H1 (cell line): ENCODE measurements at regions not wholly inside any gene's neighbourhood (a gene's known extent, or its start where the extent isn't known, plus 50 kb on each side); places are given as distances from the start of the nearest gene placed in this dataset.

Experiments
- CTCF ChIA-PET: fragments of 300-600 bp; sonication (Branson Sonifier 250); formaldehyde crosslinking; loops from one replicate; lab custom pipeline; 2021; ENCODE audit not compliant: partially characterized antibody; lab: Charles Lee
- POLR2A ChIA-PET: fragments of 300-600 bp; sonication (Branson Sonifier 250); formaldehyde crosslinking; loops from one replicate; lab custom pipeline; 2021; ENCODE audit warnings: inconsistent platforms; ENCODE audit not compliant: partially characterized antibody; lab: Charles Lee
- DNase-seq, 2 experiments: peaks; one replicate each; pipeline versions ENCODE4 v3.0.0 to v3.0.0-alpha.2; 2010 to 2022; ENCODE audit warnings: low spot score in 2 of 2, low read depth in 1 of 2, mixed read lengths in 1 of 2
- FAIRE-seq: peaks from 2 replicates; lab custom pipeline; 2011; peaks lifted over from hg19 to GRCh38; lab: Jason Lieb, UNC
- H2AFZ ChIP-seq: 2 replicates; pipeline ENCODE4 v1.8.1; 2012; ENCODE audit warnings: low read length, inconsistent platforms
- H2AK5ac ChIP-seq: 2 replicates; pipeline ENCODE4 v1.6.1; 2013; ENCODE audit warnings: low read depth, low read length
- H2BK120ac ChIP-seq: replicated peaks from 2 replicates; pipeline ENCODE3; 2013; ENCODE audit warnings: low read depth, low read length, inconsistent platforms
- H2BK12ac ChIP-seq: 2 replicates; pipeline ENCODE4 v1.6.1; 2013; ENCODE audit warnings: low read depth, low read length
- H2BK15ac ChIP-seq: 2 replicates; pipeline ENCODE4 v1.6.1; 2013; ENCODE audit warnings: low read length
- H2BK20ac ChIP-seq: 2 replicates; pipeline ENCODE4 v1.6.1; 2013; ENCODE audit warnings: low read length
- H2BK5ac ChIP-seq: 2 replicates; pipeline ENCODE4 v1.6.1; 2013; ENCODE audit warnings: low read depth, low read length
- H3K14ac ChIP-seq: 2 replicates; pipeline ENCODE4 v1.6.1; 2013; ENCODE audit warnings: inconsistent platforms; ENCODE audit not compliant: insufficient read length
- H3K18ac ChIP-seq: 2 replicates; pipeline ENCODE4 v1.6.1; 2013; ENCODE audit warnings: low read length; ENCODE audit errors: extremely low read depth
- H3K23ac ChIP-seq: 2 replicates; pipeline ENCODE4 v1.6.1; 2013; ENCODE audit warnings: inconsistent platforms; ENCODE audit not compliant: insufficient read length
- H3K23me2 ChIP-seq: 2 replicates; pipeline ENCODE4 v1.6.1; 2013; ENCODE audit warnings: low read depth, low read length
- H3K27ac ChIP-seq: 2 replicates; pipeline ENCODE4 v1.6.1; 2011; ENCODE audit warnings: low read depth, low read length, inconsistent platforms
- H3K27me3 ChIP-seq, 4 experiments: replicated peaks in 1 of 4; 1 replicate in 1 of 4; 2 replicates in 3 of 4; pipeline versions ENCODE4 v1.6.1 to v1.8.1; 2011 to 2013; ENCODE audit warnings: low read length in 3 of 4, mild to moderate bottlenecking in 3 of 4, inconsistent platforms in 2 of 4, mixed read lengths in 2 of 4, moderate library complexity in 1 of 4; ENCODE audit not compliant: control insufficient read depth in 3 of 4, insufficient read depth in 3 of 4; ENCODE audit errors: extremely low read depth in 1 of 4
- H3K36me3 ChIP-seq, 4 experiments: 2 replicates each; pipeline versions ENCODE4 v1.6.1 to v1.8.1; 2011 to 2013; ENCODE audit warnings: mild to moderate bottlenecking in 4 of 4, low read length in 3 of 4, moderate library complexity in 2 of 4, control low read depth in 1 of 4, inconsistent platforms in 1 of 4; ENCODE audit not compliant: insufficient read depth in 4 of 4, control insufficient read depth in 2 of 4
- H3K4ac ChIP-seq: replicated peaks from 2 replicates; pipeline ENCODE3; 2013; ENCODE audit warnings: low read length, low read depth, mixed read lengths, inconsistent platforms; ENCODE audit not compliant: insufficient read length
- H3K4me1 ChIP-seq, 4 experiments: replicated peaks in 1 of 4; 1 replicate in 1 of 4; 2 replicates in 3 of 4; pipeline versions ENCODE4 v1.6.1 to v1.8.1; 2011 to 2013; ENCODE audit warnings: low read length in 3 of 4, inconsistent platforms in 2 of 4, mixed read lengths in 1 of 4; ENCODE audit not compliant: insufficient read depth in 4 of 4, control insufficient read depth in 3 of 4
- H3K4me2 ChIP-seq, 2 experiments: 2 replicates each; pipeline versions ENCODE4 v1.6.1 to v1.8.1; 2011 to 2013; ENCODE audit warnings: low read depth in 2 of 2, low read length in 2 of 2, control low read depth in 1 of 2, inconsistent platforms in 1 of 2, mild to moderate bottlenecking in 1 of 2; ENCODE audit not compliant: insufficient read depth in 1 of 2
- H3K4me3 ChIP-seq, 4 experiments: fragments of 200-600, 300-600 bp in 1 of 4; sonication (generic), shearing (Covaris generic), sonication (Bioruptor Twin) in 1 of 4; 2 replicates each; pipeline versions ENCODE4 v1.5.1 to v1.8.1; 2011 to 2016; ENCODE audit warnings: low read length in 4 of 4, low read depth in 3 of 4, control low read depth in 2 of 4, inconsistent platforms in 2 of 4, mild to moderate bottlenecking in 2 of 4, mixed read lengths in 1 of 4, moderate library complexity in 1 of 4; ENCODE audit not compliant: insufficient read depth in 2 of 4; ENCODE audit errors: extremely low read depth in 1 of 4
- H3K56ac ChIP-seq: replicated peaks from 2 replicates; pipeline ENCODE3; 2013; ENCODE audit warnings: low read depth, mild to moderate bottlenecking, mixed read lengths, low read length, inconsistent platforms; ENCODE audit not compliant: insufficient read length
- H3K79me1 ChIP-seq: 2 replicates; pipeline ENCODE4 v1.6.1; 2013; ENCODE audit warnings: low read depth, low read length, control low read depth
- H3K79me2 ChIP-seq, 2 experiments: 2 replicates each; pipeline versions ENCODE4 v1.6.1 to v1.8.1; 2012 to 2013; ENCODE audit warnings: low read length in 2 of 2, mild to moderate bottlenecking in 2 of 2, inconsistent platforms in 1 of 2; ENCODE audit not compliant: insufficient read depth in 2 of 2, control insufficient read depth in 1 of 2
- H3K9ac ChIP-seq, 4 experiments: replicated peaks in 1 of 4; 1 replicate in 1 of 4; 2 replicates in 3 of 4; pipeline versions ENCODE4 v1.6.1 to v1.8.1; 2011 to 2013; ENCODE audit warnings: low read depth in 3 of 4, low read length in 3 of 4, control low read depth in 2 of 4, mild to moderate bottlenecking in 2 of 4, moderate library complexity in 2 of 4, inconsistent platforms in 1 of 4; ENCODE audit errors: extremely low read depth in 1 of 4
- H3K9me3 ChIP-seq, 2 experiments: 2 replicates each; pipeline versions ENCODE4 v1.6.1 to v1.8.1; 2012 to 2013; ENCODE audit warnings: mild to moderate bottlenecking in 2 of 2, moderate library complexity in 2 of 2, control low read depth in 1 of 2, inconsistent platforms in 1 of 2, low read depth in 1 of 2, low read length in 1 of 2, mixed read lengths in 1 of 2; ENCODE audit not compliant: insufficient read depth in 2 of 2
- H4K20me1 ChIP-seq, 2 experiments: replicated peaks in 1 of 2; 2 replicates each; pipeline versions ENCODE3 to v1.8.1; 2011 to 2013; ENCODE audit warnings: inconsistent platforms in 2 of 2, low read length in 2 of 2, mild to moderate bottlenecking in 1 of 2; ENCODE audit not compliant: insufficient read depth in 2 of 2, control insufficient read depth in 1 of 2
- H4K5ac ChIP-seq: 2 replicates; pipeline ENCODE4 v1.6.1; 2013; ENCODE audit warnings: low read length, low read depth, mixed read lengths, inconsistent platforms; ENCODE audit not compliant: insufficient read length
- H4K8ac ChIP-seq: 2 replicates; pipeline ENCODE4 v1.8.0; 2013; ENCODE audit warnings: mild to moderate bottlenecking, moderate library complexity, low read length, inconsistent platforms; ENCODE audit not compliant: insufficient read depth; ENCODE audit errors: extremely low read depth
- H4K91ac ChIP-seq: replicated peaks from 2 replicates; pipeline ENCODE3; 2013; ENCODE audit warnings: low read length, mixed read lengths, inconsistent platforms; ENCODE audit not compliant: insufficient read length
- ASH2L ChIP-seq: fragments of 200-600, 300-600 bp; sonication (generic); IDR thresholded peaks from one replicate; pipeline ENCODE4 v1.7.1; 2017; ENCODE audit warnings: low read length
- BRCA1 ChIP-seq: IDR thresholded peaks from 2 replicates; pipeline ENCODE4 v1.6.1; 2012; ENCODE audit warnings: low read depth, low read length, improper control_type of control experiment
- CHD1 ChIP-seq: IDR thresholded peaks from 2 replicates; pipeline ENCODE4 v1.6.1; 2012; ENCODE audit warnings: low read depth, low read length, improper control_type of control experiment
- CHD2 ChIP-seq: IDR thresholded peaks from 2 replicates; pipeline ENCODE4 v1.6.1; 2012; ENCODE audit warnings: low read length, improper control_type of control experiment
- EGR1 ChIP-seq: IDR thresholded peaks from 2 replicates; pipeline ENCODE4 v1.6.1; 2011; ENCODE audit warnings: low read depth, low read length, borderline replicate concordance
- FOSL1 ChIP-seq: IDR thresholded peaks from 2 replicates; pipeline ENCODE4 v1.6.1; 2011; ENCODE audit warnings: mild to moderate bottlenecking, low read depth, low read length, moderate library complexity; ENCODE audit not compliant: insufficient read depth
- MAFK ChIP-seq: IDR thresholded peaks from 2 replicates; pipeline ENCODE4 v1.6.1; 2012; ENCODE audit warnings: low read depth, mild to moderate bottlenecking, improper control_type of control experiment, low read length
- PHF8 ChIP-seq: fragments of 200-600 bp; sonication (generic); conservative IDR thresholded peaks from 2 replicates; pipeline ENCODE4 v1.7.1; 2012; ENCODE audit warnings: low read depth, mild to moderate bottlenecking, inconsistent platforms, low read length, moderate library complexity
- POU5F1 ChIP-seq: IDR thresholded peaks from 2 replicates; pipeline ENCODE4 v1.6.1; 2011; ENCODE audit warnings: low read depth, mild to moderate bottlenecking, low read length, moderate library complexity
- RXRA ChIP-seq: IDR thresholded peaks from 2 replicates; pipeline ENCODE4 v1.6.1; 2011; ENCODE audit warnings: low read depth, mild to moderate bottlenecking, low read length, moderate library complexity; ENCODE audit not compliant: insufficient read depth
- SIRT6 ChIP-seq: IDR thresholded peaks from one replicate; pipeline ENCODE4 v1.7.1; 2012; ENCODE audit warnings: low read length, inconsistent platforms
- SUZ12 ChIP-seq: fragments of 200-600 bp; sonication (generic); IDR thresholded peaks from 2 replicates; pipeline ENCODE4 v1.6.1; 2012; ENCODE audit warnings: mild to moderate bottlenecking, inconsistent platforms, low read length, moderate library complexity, mixed read lengths
- TAF1 ChIP-seq: IDR thresholded peaks from 2 replicates; pipeline ENCODE4 v1.6.1; 2011; ENCODE audit warnings: mild to moderate bottlenecking, low read depth, low read length
- TCF12 ChIP-seq: IDR thresholded peaks from 2 replicates; pipeline ENCODE4 v1.6.1; 2011; ENCODE audit warnings: low read depth, mild to moderate bottlenecking, low read length
- TEAD4 ChIP-seq: IDR thresholded peaks from 2 replicates; pipeline ENCODE4 v1.6.1; 2012; ENCODE audit warnings: low read depth, low read length, inconsistent platforms, mixed read lengths
- YY1 ChIP-seq: IDR thresholded peaks from 2 replicates; pipeline ENCODE4 v1.6.1; 2011; ENCODE audit warnings: low read depth, mild to moderate bottlenecking, low read length
- WGBS, 2 experiments: shearing (Covaris generic) in 1 of 2; methylation state at CpG; one replicate each; pipeline versions ENCODE4 v1.1.6 to v1.1.7; 2013 to 2015; ENCODE audit warnings: low lambda C conversion rate in 2 of 2, mixed read lengths in 2 of 2, inconsistent platforms in 1 of 2, low coverage in 1 of 2, missing lambda C conversion rate in 1 of 2; ENCODE audit not compliant: insufficient replicate concordance in 2 of 2, insufficient coverage in 1 of 2, insufficient read length in 1 of 2; ENCODE audit errors: extremely low coverage in 1 of 2, missing lambda C conversion rate in 1 of 2; 5-methylcytosine and 5-hydroxymethylcytosine counted together

DNA sequence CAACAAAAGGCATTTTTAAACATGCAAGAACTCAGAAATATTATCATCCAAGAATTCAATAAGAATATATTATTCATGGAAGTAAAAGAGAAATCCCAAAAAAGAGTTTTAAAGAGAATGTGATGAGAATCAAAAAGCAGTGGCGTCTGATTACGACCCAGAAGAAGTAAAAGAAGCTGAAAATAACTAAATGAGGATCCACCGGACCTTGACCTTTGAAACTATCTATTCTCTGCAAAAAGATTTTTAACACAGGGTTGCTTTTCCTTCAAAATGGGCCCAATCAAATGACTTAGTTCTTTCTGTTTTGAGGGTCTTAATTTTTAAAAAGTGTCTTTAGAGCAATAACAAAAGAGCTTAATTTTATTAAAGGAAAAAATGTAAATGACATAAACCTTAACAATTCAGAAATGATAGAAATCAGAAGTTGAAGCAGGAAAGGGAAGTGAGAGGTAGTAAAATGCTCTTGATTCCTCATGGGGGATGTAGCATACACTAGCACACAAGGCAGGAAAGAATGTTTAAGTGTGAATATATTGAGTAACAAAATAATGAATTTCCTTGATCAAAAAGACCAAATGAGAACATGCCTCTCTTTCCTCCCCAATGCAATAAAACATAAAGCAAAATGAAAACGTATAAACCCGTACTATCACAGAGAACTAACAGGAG lies 223.1 kb upstream of the PRDM1 start:
- no peak overlapping the region for H3K27ac ChIP-seq
- no peak overlapping the region for H3K4ac ChIP-seq
- H3K23me2 ChIP-seq: no peaks in the 10 kb centered on the region; the same call in 1 of the 2 replicates
- H3K14ac ChIP-seq: no peak overlapping the region
- H3K79me1 ChIP-seq: no peaks in the 10 kb centered on the region
- POLR2A ChIA-PET: no interaction called here
- H3K27me3 ChIP-seq: no peaks in the 10 kb centered on the region
- FAIRE-seq (no peak), DNase-seq (no peak)
- no peaks in the 10 kb centered on the region for H4K20me1 ChIP-seq
- H4K8ac ChIP-seq: no peak overlapping the region
- no peak overlapping the region for H2AK5ac ChIP-seq
- no peak overlapping the region for H2BK120ac ChIP-seq
- no peak overlapping the region for H4K5ac ChIP-seq
- no peak overlapping the region for H3K56ac ChIP-seq
- H3K4me3 ChIP-seq: no peak overlapping the region
- CTCF ChIA-PET: no interaction called here
- H2BK20ac ChIP-seq: no peak overlapping the region
- H3K9ac ChIP-seq: no peak overlapping the region
- no peak overlapping the region for H3K18ac ChIP-seq
- WGBS, 2 experiments: 91% methylated on average over 5 of the region's 5 CpGs; no CpG with 5 or more reads in 1 of the 2 experiments
- H2AFZ ChIP-seq: no peak overlapping the region
- no peak overlapping the region for H3K23ac ChIP-seq
- no peaks in the 10 kb centered on the region for H3K79me2 ChIP-seq
- no peaks in the 10 kb centered on the region for H3K36me3 ChIP-seq
- no peaks in the 10 kb centered on the region for H3K4me1 ChIP-seq
- H3K9me3 ChIP-seq: no peaks in the 10 kb centered on the region
- no peak overlapping the region for H2BK5ac ChIP-seq
- H3K4me2 ChIP-seq: no peak overlapping the region
- TF ChIP-seq TAF1 (no peak), SIRT6 (no peak), TCF12 (no peak), FOSL1 (no peak), CHD2 (no peak), ASH2L (no peak), EGR1 (no peak), POU5F1 (no peak), TEAD4 (no peak), PHF8 (no peak), BRCA1 (no peak), CHD1 (no peak), RXRA (no peak), YY1 (no peak), SUZ12 (no peak), MAFK (no peak)
- no peak overlapping the region for H2BK15ac ChIP-seq
- no peak overlapping the region for H4K91ac ChIP-seq
- no peak overlapping the region for H2BK12ac ChIP-seq
